PC-9 (cell line): ENCODE measurements at regions not wholly inside any gene's neighbourhood (a gene's known extent, or its start where the extent isn't known, plus 50 kb on each side); places are given as distances from the start of the nearest gene placed in this dataset.

ENCODE experiments used
- BruUV-seq: library from RNA; stranded (reverse); fragments of 400-500 nt; replicated peaks from 2 replicates; lab custom pipeline; 2021; lab: Mats Ljungman, UMichigan
- CTCF ChIA-PET: fragments of 300-600 bp; sonication (Branson Sonifier 250); formaldehyde crosslinking; loops from one replicate; lab custom pipeline; 2022; ENCODE audit warnings: antibody characterized with exemption; lab: Charles Lee
- POLR2A ChIA-PET: fragments of 300-600 bp; sonication (Branson Sonifier 250); formaldehyde crosslinking; loops from one replicate; lab custom pipeline; 2022; ENCODE audit warnings: antibody characterized with exemption; ENCODE audit not compliant: unreplicated experiment; lab: Charles Lee
- DNase-seq, 2 experiments: peaks; one replicate each; pipeline versions ENCODE4 v3.0.0 to v3.0.0-alpha.2; 2015 to 2022; ENCODE audit warnings: mixed read lengths in 1 of 2
- H2AFZ ChIP-seq: fragments of 200-600 bp; sonication (generic); 2 replicates; pipeline ENCODE4 v1.8.1; 2017; ENCODE audit warnings: antibody characterized with exemption
- H3F3A ChIP-seq: fragments of 200-600 bp; sonication (generic); 2 replicates; pipeline ENCODE4 v1.8.1; 2017; ENCODE audit warnings: antibody characterized with exemption, mild to moderate bottlenecking, low read depth; ENCODE audit not compliant: insufficient read depth
- H3K27ac ChIP-seq: fragments of 200-600 bp; sonication (generic); 2 replicates; pipeline ENCODE4 v1.6.1; 2016; ENCODE audit warnings: mixed run types
- H3K27me3 ChIP-seq: fragments of 200-600 bp; sonication (generic); 2 replicates; pipeline ENCODE4 v1.6.1; 2016; ENCODE audit warnings: low read depth, mixed run types; ENCODE audit not compliant: insufficient read depth
- H3K36me3 ChIP-seq: fragments of 200-600 bp; sonication (generic); 2 replicates; pipeline ENCODE4 v1.6.1; 2016; ENCODE audit warnings: low read depth, mixed run types
- H3K4me1 ChIP-seq: fragments of 200-600 bp; sonication (generic); replicated peaks from 2 replicates; pipeline ENCODE4 v1.6.1; 2016; ENCODE audit warnings: mixed run types; ENCODE audit not compliant: insufficient read depth
- H3K4me2 ChIP-seq: fragments of 200-600 bp; sonication (generic); 2 replicates; pipeline ENCODE4 v1.6.1; 2017; ENCODE audit warnings: mixed run types
- H3K4me3 ChIP-seq: fragments of 200-600 bp; sonication (generic); 2 replicates; pipeline ENCODE4 v1.6.1; 2016; ENCODE audit warnings: mixed run types
- H3K79me2 ChIP-seq: fragments of 200-600 bp; sonication (generic); 2 replicates; pipeline ENCODE4 v1.6.1; 2017; ENCODE audit warnings: low read depth, mixed run types
- H3K9me2 ChIP-seq: fragments of 200-600 bp; sonication (generic); 2 replicates; pipeline ENCODE4 v1.8.1; 2017; ENCODE audit warnings: mild to moderate bottlenecking; ENCODE audit not compliant: insufficient read depth
- H3K9me3 ChIP-seq: fragments of 200-600 bp; sonication (generic); 2 replicates; pipeline ENCODE4 v1.8.1; 2016; ENCODE audit warnings: low read depth; ENCODE audit not compliant: insufficient read depth
- H4K20me1 ChIP-seq: fragments of 200-600 bp; sonication (generic); 2 replicates; pipeline ENCODE4 v1.8.1; 2017; ENCODE audit not compliant: insufficient read depth
- CTCF ChIP-seq: fragments of 200-600 bp; sonication (generic); conservative IDR thresholded peaks from 2 replicates; pipeline ENCODE4 v1.6.1; 2017; ENCODE audit warnings: mixed run types, antibody characterized with exemption, mild to moderate bottlenecking, moderate library complexity
- EZH2 ChIP-seq: fragments of 200-600 bp; sonication (generic); IDR thresholded peaks from 2 replicates; pipeline ENCODE4 v1.8.0; 2017; ENCODE audit warnings: antibody characterized with exemption, low read depth
- intact Hi-C: fragments of 100-400 bp; cut with micrococcal nuclease; formaldehyde crosslinking; loops from one replicate; pipeline ENCODE4 v1.10.0; 2022; ENCODE audit not compliant: unreplicated experiment

GRCh38 chr21:23452384-23453083 is 2154.7 kb downstream of the MRPL39 start:
- Histone ChIP-seq H3K27ac (no peak overlapping the region), H3K36me3 (no peaks in the 10 kb centered on the region), H3K79me2 (no peaks in the 10 kb centered on the region), H4K20me1 (no peaks in the 10 kb centered on the region), H3K4me2 (peak overlapping the region; percentile 38; the same call in 1 of the 2 replicates), H3K4me1 (no peaks in the 10 kb centered on the region), H3K4me3 (0 out of 2 replicates have a peak overlapping the region, but pooled peaks have one; percentile 14), H3K9me2 (no peaks in the 10 kb centered on the region), H2AFZ (no peak overlapping the region), H3K27me3 (no peaks in the 10 kb centered on the region), H3K9me3 (no peaks in the 10 kb centered on the region), H3F3A (no peaks in the 10 kb centered on the region)
- ChIA-PET CTCF (no interaction called here), POLR2A (no interaction called here)
- no peak for DNase-seq
- peak; percentile 36; the same call in 1 of the 2 replicates for TF ChIP-seq CTCF
- TF ChIP-seq EZH2: no peak
- no TSS peak for BruUV-seq
- intact Hi-C loops: no loop called here

GRCh38 chr21:23445307-23445706 is 2162.0 kb downstream of the MRPL39 start:
- no peaks in the 10 kb centered on the region for H3F3A ChIP-seq
- DNase-seq: no peak
- H3K27me3 ChIP-seq: no peaks in the 10 kb centered on the region
- H3K4me3 ChIP-seq: no peak overlapping the region
- H3K79me2 ChIP-seq: no peaks in the 10 kb centered on the region
- no peaks in the 10 kb centered on the region for H3K36me3 ChIP-seq
- no peaks in the 10 kb centered on the region for H3K9me2 ChIP-seq
- BruUV-seq: no TSS peak
- TF ChIP-seq EZH2 (no peak), CTCF (no peak)
- no peaks in the 10 kb centered on the region for H4K20me1 ChIP-seq
- H2AFZ ChIP-seq: no peak overlapping the region
- no peaks in the 10 kb centered on the region for H3K9me3 ChIP-seq
- intact Hi-C loops: no loop called here
- no peaks in the 10 kb centered on the region for H3K4me1 ChIP-seq
- H3K27ac ChIP-seq: no peak overlapping the region
- no peak overlapping the region for H3K4me2 ChIP-seq
- POLR2A ChIA-PET: no interaction called here
- CTCF ChIA-PET: no interaction called here

- intact Hi-C loops: no loop called here
- POLR2A ChIA-PET: no interaction called here
- BruUV-seq: no TSS peak
- H3F3A ChIP-seq: no peaks in the 10 kb centered on the region
- H2AFZ ChIP-seq: no peak overlapping the region
- no peaks in the 10 kb centered on the region for H3K36me3 ChIP-seq
- H4K20me1 ChIP-seq: no peaks in the 10 kb centered on the region
- H3K27me3 ChIP-seq: no peaks in the 10 kb centered on the region
- no peaks in the 10 kb centered on the region for H3K79me2 ChIP-seq
- no peaks in the 10 kb centered on the region for H3K4me1 ChIP-seq
- CTCF ChIA-PET: no interaction called here
- H3K9me3 ChIP-seq: no peaks in the 10 kb centered on the region
- no peaks in the 10 kb centered on the region for H3K9me2 ChIP-seq
- H3K4me2 ChIP-seq: no peak overlapping the region
- no peak overlapping the region for H3K27ac ChIP-seq
- no peak overlapping the region for H3K4me3 ChIP-seq
- no peak for DNase-seq
- no peak for TF ChIP-seq CTCF
- TF ChIP-seq EZH2: no peak
These were observed 2169.2 kb downstream of the MRPL39 start for GRCh38 chr21:23438081-23438480.
